ENCODE measurements at regions not wholly inside any gene's neighbourhood (a gene's known extent, or its start where the extent isn't known, plus 50 kb on each side); places are given as distances from the start of the nearest gene placed in this dataset.
A peak's percentile ranks its signal among the peaks of the same experiment; 100 is the strongest.

- DNase-seq (ENCODE audit: low read depth), result peak; percentile 83
Observed at GRCh38 chr2:239465017-239466001, 64.5 kb upstream of the HDAC4 start.

- no peak for DNase-seq (ENCODE audit: low read depth)
Observed at GRCh38 chr2:239464166-239465016, 63.6 kb upstream of the HDAC4 start.

- DNase-seq (ENCODE audit: low read depth), result peak; percentile 28
Observed at GRCh38 chr2:239463541-239464165, 62.8 kb upstream of the HDAC4 start.

- no peak for DNase-seq (ENCODE audit: low read depth)
Observed at GRCh38 chr2:239462671-239463506, 62.1 kb upstream of the HDAC4 start.

- DNase-seq (ENCODE audit: low read depth), result no peak
Observed at GRCh38 chr2:239462191-239462515, 61.3 kb upstream of the HDAC4 start.

- DNase-seq (ENCODE audit: low read depth), result peak; percentile 32
Observed at GRCh38 chr2:239461291-239462190, 60.7 kb upstream of the HDAC4 start.

GRCh38 chr2:239460780-239461179, 60.0 kb upstream of the HDAC4 start:
- DNase-seq (ENCODE audit: low read depth), result no peak

GRCh38 chr2:239459606-239460005, 58.8 kb upstream of the HDAC4 start:
- DNase-seq (ENCODE audit: low read depth), result no peak

- DNase-seq (ENCODE audit: low read depth), result no peak
Observed at GRCh38 chr2:239459056-239459455, 58.2 kb upstream of the HDAC4 start.

GRCh38 chr2:239457586-239458445, 57.0 kb upstream of the HDAC4 start:
- DNase-seq (ENCODE audit: low read depth), result no peak

- no peak for DNase-seq (ENCODE audit: low read depth)
Observed at GRCh38 chr2:239456940-239457339, 56.1 kb upstream of the HDAC4 start.

GRCh38 chr2:239455436-239456203, 54.8 kb upstream of the HDAC4 start:
- no peak for DNase-seq (ENCODE audit: low read depth)

GRCh38 chr2:239454507-239454906, 53.7 kb upstream of the HDAC4 start:
- no peak for DNase-seq (ENCODE audit: low read depth)

All from myocyte (in vitro differentiated cells).